ENCODE measurements at regions not wholly inside any gene's neighbourhood (a gene's known extent, or its start where the extent isn't known, plus 50 kb on each side); places are given as distances from the start of the nearest gene placed in this dataset.

DNA sequence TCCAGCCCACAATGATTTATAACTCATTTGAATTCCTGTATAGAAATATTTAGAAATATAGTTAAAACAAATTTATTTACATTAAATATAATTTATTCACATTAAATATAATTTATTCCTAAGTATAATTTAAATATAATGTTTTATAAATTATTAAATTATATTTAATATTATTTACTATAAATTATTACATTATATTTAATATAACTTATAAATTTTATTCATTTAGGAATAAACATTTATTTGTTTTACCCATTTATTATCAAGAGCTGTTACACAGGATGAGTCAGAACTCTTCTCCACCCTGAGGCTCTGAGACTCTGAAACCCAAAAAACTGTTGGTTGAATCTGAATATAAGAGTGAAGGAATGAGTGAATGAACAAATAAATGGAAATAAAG is 170.9 kb upstream of the OBI1 start:
- Mint-ChIP-seq H3K4me1 (ENCODE audit: low read depth in 2 of 2) (no peaks in the 10 kb centered on the region), H3K27me3 (peaks cover 0 to 7% of the 10 kb centered on the region in 2 donors), H3K36me3 (no peaks in the 10 kb centered on the region), H3K9me3 (peaks cover 4% of the 10 kb centered on the region), H3K4me3 (no peak overlapping the region), H3K27ac (no peak overlapping the region)
- no peak for ATAC-seq
- no peak for DNase-seq (ENCODE audit: low spot score)

DNA sequence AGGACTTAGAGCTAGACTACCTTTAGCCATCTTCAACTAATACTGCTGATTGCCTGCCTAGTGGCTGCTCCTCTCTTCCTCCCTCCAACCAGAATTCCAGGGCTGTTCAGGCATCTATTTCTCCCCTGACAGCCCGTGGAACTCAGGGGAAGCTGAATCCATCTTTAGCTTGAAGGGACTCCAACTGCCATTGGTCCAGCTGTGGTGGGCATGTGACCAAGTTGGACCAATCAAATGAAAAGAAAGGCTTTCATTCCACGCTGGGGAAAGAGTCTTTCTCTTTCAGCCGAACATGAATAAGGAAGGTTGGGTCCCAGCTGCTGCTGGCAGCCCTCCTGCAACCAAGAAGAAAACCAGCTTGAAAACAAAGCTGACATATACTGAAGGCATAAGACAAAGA is 168.5 kb upstream of the OBI1 start:
- Mint-ChIP-seq H3K4me3 (no peak overlapping the region), H3K36me3 (no peaks in the 10 kb centered on the region), H3K4me1 (ENCODE audit: low read depth in 2 of 2) (no peaks in the 10 kb centered on the region), H3K9me3 (peaks cover 7% of the 10 kb centered on the region), H3K27me3 (peaks cover 0 to 7% of the 10 kb centered on the region in 2 donors), H3K27ac (no peak overlapping the region)
- ATAC-seq (no peak), DNase-seq (ENCODE audit: low spot score) (no peak)

DNA sequence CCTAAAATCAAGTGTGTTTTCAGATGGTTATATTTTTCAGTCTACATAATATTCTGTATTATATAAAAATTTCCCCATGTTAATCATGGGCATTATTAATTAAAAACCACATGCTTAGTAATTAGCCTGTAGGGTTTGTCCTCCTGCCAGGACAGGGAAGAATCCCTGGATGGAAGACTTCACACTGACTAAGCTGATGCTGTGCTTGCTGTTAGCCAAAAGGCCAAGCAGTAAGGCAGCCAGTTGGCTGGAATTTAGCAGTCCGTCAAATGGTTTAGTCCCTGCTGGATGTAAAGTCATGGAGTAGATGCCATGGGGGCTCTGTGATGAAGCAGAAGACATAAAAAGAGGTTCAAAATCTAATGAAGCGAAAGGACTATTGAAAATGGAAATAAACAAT is 168.0 kb upstream of the OBI1 start:
- DNase-seq (ENCODE audit: low spot score) (no peak), ATAC-seq (no peak)
- peaks cover 0 to 7% of the 10 kb centered on the region in 2 donors for H3K27me3 Mint-ChIP-seq
- H3K9me3 Mint-ChIP-seq = peaks cover 7% of the 10 kb centered on the region
- no peak overlapping the region for H3K4me3 Mint-ChIP-seq
- no peaks in the 10 kb centered on the region for H3K36me3 Mint-ChIP-seq
- no peaks in the 10 kb centered on the region for H3K4me1 Mint-ChIP-seq (ENCODE audit: low read depth in 2 of 2)
- H3K27ac Mint-ChIP-seq = no peak overlapping the region

DNA sequence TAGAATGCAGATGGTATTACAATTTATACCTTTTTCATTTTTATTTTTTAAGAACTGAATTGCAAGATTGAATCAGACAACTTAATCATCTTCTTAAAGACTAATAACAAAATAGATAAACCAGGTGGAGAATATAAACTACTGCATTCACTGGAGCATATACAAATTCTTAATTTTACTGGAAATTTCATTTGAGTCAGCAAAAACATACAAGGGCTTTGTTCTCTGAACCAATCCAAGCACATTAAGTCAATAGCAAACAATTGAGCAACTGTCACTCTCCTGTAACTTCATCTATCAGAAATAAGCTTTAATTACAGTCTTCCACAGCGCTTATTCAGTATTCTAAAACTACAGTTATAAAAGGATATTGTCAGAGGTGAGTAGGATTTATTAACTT is 167.4 kb upstream of the OBI1 start:
- Mint-ChIP-seq H3K4me1 (ENCODE audit: low read depth in 2 of 2) (no peaks in the 10 kb centered on the region), H3K27ac (no peak overlapping the region), H3K9me3 (peaks cover 7% of the 10 kb centered on the region), H3K27me3 (peaks cover 0 to 7% of the 10 kb centered on the region in 2 donors), H3K4me3 (no peak overlapping the region), H3K36me3 (no peaks in the 10 kb centered on the region)
- DNase-seq (ENCODE audit: low spot score) (no peak), ATAC-seq (no peak)

DNA sequence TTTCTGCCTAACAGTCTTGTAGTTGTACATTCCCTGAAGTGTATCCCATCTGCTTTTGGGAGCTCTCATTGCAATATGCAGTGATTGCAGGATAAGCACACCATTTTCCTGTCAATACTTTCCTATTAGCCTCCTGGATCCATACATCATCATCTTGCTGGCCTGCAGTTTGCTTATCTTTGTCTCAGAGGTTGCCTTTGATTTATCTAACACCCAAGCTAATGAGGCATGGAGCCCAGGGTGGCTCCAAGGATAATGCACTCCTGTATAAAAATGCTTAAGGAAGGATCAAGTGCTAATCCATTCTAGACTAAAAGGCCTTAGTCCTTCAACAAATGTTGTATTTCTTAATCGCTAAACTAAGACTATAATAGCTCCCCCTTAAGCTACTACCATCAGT is 161.6 kb upstream of the OBI1 start:
- ATAC-seq = no peak
- DNase-seq (ENCODE audit: low spot score) = no peak
- H3K27ac Mint-ChIP-seq = no peak overlapping the region
- no peaks in the 10 kb centered on the region for H3K4me1 Mint-ChIP-seq (ENCODE audit: low read depth in 2 of 2)
- no peak overlapping the region for H3K4me3 Mint-ChIP-seq
- no peaks in the 10 kb centered on the region for H3K36me3 Mint-ChIP-seq
- peaks cover 3% of the 10 kb centered on the region for H3K9me3 Mint-ChIP-seq
- H3K27me3 Mint-ChIP-seq = no peaks in the 10 kb centered on the region

DNA sequence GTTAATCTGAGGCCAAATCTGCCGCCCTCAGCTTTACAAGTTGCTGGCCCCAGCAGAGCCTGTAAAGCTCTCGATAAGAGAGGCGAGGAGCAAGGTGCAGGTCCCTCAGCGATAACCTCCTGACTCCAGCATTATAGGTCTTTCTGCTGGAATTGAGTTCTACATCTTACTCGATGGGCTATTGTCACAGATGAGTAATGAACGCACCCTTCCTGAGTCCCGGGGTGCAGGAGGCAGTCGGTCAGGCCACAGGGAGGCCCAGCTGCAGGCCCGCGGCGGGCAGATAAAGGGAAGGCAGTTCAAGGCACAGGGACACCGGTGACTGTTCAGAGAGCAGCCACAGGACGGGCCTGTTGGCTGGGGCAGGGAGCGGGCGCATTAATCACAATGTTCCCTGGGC is 157.6 kb upstream of the OBI1 start:
- DNase-seq (ENCODE audit: low spot score) = no peak
- no peak for ATAC-seq
- H3K36me3 Mint-ChIP-seq = no peaks in the 10 kb centered on the region
- no peaks in the 10 kb centered on the region for H3K9me3 Mint-ChIP-seq
- no peak overlapping the region for H3K4me3 Mint-ChIP-seq
- no peak overlapping the region for H3K27ac Mint-ChIP-seq
- no peaks in the 10 kb centered on the region for H3K4me1 Mint-ChIP-seq (ENCODE audit: low read depth in 2 of 2)
- H3K27me3 Mint-ChIP-seq = no peaks in the 10 kb centered on the region

DNA sequence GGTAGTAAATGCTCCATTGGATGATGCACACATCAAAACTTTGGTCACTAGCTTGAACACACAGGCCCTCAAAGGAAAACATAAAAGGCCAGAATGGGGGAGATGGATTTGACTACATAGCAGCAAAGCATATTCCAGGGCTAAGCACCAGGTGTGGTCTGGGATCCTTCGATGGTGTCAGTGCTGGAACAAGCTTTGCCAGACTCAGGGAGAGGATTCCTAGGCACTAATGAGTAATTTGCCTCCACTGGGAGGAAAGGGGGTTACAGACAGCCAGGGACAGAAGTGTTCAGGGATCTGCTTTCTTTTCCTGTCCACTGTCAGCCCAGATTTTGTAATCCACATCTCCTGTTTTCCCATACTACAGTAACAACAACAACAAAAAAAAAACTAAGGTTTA is 157.2 kb upstream of the OBI1 start:
- ATAC-seq (no peak), DNase-seq (ENCODE audit: low spot score) (no peak)
- H3K27ac Mint-ChIP-seq = no peak overlapping the region
- H3K9me3 Mint-ChIP-seq = no peaks in the 10 kb centered on the region
- no peak overlapping the region for H3K4me3 Mint-ChIP-seq
- H3K36me3 Mint-ChIP-seq = no peaks in the 10 kb centered on the region
- H3K4me1 Mint-ChIP-seq (ENCODE audit: low read depth in 2 of 2) = no peaks in the 10 kb centered on the region
- H3K27me3 Mint-ChIP-seq = no peaks in the 10 kb centered on the region

DNA sequence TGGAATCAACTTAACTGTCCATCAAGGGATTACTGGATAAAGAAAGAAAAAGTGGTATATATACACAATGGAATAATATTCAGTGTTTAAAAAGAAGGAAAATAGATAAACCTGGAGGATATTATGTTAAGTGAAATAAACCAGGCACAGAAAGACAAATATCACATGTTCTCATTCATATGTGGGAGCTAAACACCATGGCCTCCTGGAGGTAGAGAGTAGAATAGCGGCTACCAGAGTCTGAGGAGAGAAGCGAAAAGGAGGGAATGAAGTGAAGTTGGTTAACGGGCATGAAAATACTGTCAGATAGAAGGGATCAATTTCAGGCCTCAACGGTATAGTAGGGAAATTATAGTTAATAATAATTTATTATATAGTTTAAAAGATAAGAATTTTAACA is 147.5 kb upstream of the OBI1 start:
- no peaks in the 10 kb centered on the region for H3K27me3 Mint-ChIP-seq
- no peak overlapping the region for H3K27ac Mint-ChIP-seq
- ATAC-seq = no peak

DNA sequence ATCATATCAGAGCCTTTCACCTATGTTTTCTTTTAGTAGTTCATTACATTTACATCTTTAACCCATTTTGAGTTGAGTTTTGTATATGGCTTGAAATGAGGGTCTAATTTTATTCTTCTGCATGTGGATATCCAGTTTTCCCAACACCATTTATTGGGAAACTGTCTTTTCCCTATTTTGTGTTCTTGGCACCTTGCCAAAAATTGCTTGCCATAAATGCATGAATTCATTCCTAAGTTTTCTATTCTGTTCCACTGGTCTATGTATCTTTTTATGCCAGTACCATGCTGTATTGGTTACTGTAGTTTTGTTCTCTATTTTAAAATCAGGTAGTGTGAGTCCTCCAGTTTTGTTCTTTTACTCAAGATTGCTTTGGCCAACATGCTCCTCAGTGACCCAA is 144.0 kb upstream of the OBI1 start:
- Mint-ChIP-seq H3K9me3 (no peaks in the 10 kb centered on the region), H3K27ac (no peak overlapping the region), H3K4me1 (ENCODE audit: low read depth in 2 of 2) (no peaks in the 10 kb centered on the region), H3K4me3 (no peak overlapping the region), H3K36me3 (no peaks in the 10 kb centered on the region), H3K27me3 (no peaks in the 10 kb centered on the region)
- ATAC-seq (no peak), DNase-seq (ENCODE audit: low spot score) (no peak)

More for the DNA sequence above, 147.5 kb upstream of the OBI1 start:
- Mint-ChIP-seq H3K4me3 (no peak overlapping the region), H3K36me3 (no peaks in the 10 kb centered on the region), H3K4me1 (ENCODE audit: low read depth in 2 of 2) (no peaks in the 10 kb centered on the region), H3K9me3 (peaks cover 8% of the 10 kb centered on the region)
- no peak for DNase-seq (ENCODE audit: low spot score)

DNA sequence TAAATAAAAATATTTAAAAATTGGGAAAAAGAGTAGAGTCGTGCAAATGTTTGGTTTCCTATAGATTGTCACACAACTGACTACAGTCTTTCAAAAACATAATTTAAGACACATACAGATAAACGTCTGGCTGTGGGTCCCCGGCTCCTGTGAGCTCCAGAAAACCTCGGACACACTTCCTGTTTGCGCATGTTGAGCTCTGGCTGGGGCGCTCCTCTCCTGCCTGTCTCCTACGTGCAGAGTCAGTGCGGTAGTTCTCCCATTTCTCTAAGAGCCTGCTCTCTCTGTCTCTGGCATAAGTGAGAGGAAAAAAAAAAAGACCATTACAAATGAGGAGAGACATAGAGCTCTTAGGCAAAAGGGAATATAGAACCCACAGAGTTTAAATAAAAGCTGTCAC is 128.2 kb upstream of the OBI1 start:
- Mint-ChIP-seq H3K27ac (no peak overlapping the region), H3K4me3 (no peak overlapping the region), H3K27me3 (peaks cover 0 to 2% of the 10 kb centered on the region in 2 donors), H3K36me3 (no peaks in the 10 kb centered on the region), H3K4me1 (ENCODE audit: low read depth in 2 of 2) (no peaks in the 10 kb centered on the region), H3K9me3 (no peaks in the 10 kb centered on the region)
- ATAC-seq (no peak), DNase-seq (ENCODE audit: low spot score) (no peak)

DNA sequence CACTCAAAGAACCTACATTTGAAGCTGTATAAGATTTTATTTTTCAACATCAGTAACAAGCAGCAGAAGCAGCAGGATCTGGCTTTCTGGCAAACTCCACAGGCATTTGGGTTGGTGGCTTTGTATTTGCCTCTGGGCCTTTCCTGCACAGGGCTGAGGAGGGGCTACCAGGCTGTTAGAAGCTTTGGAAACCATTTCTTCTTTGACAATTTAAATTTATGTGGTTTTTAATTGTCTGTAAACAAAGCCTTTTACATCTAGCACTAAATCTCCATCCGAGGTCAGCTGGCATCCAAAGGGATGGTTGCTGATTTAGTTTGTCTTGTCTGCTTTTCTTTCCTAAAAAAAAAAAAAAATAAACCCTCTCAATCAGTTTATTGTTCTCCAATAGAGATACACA is 127.5 kb upstream of the OBI1 start:
- Mint-ChIP-seq H3K4me1 (ENCODE audit: low read depth in 2 of 2) (no peaks in the 10 kb centered on the region), H3K4me3 (no peak overlapping the region), H3K27me3 (peaks cover 0 to 2% of the 10 kb centered on the region in 2 donors), H3K36me3 (no peaks in the 10 kb centered on the region), H3K27ac (no peak overlapping the region), H3K9me3 (no peaks in the 10 kb centered on the region)
- ATAC-seq (no peak), DNase-seq (ENCODE audit: low spot score) (no peak)

DNA sequence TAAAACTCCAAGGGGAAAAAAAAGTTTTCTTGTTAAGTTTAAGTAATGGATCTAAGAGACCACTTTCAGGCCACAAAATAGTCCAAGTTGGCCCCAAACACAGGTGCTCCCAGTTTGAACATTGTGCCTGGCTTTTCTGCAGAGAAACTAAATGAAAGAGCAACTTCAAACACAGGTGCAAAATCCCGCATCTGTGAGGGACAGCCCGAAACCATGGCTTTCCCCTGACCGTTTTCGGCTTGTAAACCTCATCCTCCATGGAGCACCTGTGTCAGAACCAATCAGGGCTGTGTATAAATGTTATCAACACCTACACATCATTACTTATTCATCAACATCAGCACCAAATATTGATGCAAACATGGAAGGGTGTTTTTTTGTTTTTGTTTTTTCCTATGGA is 126.8 kb upstream of the OBI1 start:
- Mint-ChIP-seq H3K4me1 (ENCODE audit: low read depth in 2 of 2) (no peaks in the 10 kb centered on the region), H3K9me3 (no peaks in the 10 kb centered on the region), H3K27me3 (peaks cover under 1 to 2% of the 10 kb centered on the region in 2 donors), H3K27ac (no peak overlapping the region), H3K4me3 (no peak overlapping the region), H3K36me3 (no peaks in the 10 kb centered on the region)
- DNase-seq (ENCODE audit: low spot score) (no peak), ATAC-seq (no peak)

DNA sequence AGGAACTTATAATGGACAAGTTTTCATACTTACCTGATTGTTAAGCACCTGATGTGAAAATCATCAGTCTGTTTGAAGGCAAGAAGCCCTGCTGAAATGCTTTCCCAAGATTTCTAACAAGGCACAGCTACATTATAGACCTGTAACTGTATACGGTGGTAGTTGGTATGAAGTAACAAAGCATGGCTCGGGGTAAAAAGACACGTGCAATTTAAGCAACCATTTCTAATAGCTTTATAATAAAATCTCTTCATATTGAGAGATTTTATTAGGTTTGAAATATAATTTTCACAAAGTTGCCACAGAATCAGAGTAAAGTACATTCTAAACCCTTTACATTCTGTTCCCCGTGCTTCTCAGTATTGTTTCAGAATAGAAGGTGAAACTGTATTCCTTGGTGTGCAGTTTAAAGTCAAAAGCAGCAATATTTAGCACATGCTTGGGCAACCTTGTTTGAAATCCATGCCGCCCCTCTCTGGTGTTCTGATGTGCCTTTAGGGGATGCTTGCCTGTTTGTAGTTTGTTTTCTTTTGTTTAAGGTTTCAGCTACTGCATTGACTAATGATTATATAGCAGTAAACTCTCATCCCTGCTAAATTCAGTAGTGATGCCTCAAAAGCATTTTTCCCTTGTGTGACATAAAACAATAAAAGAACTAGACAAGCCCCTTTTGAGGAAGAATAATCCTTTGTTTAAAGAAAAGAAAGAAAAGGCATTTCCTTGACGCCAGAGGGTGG is 125.2 kb upstream of the OBI1 start:
- no peaks in the 10 kb centered on the region for H3K4me1 Mint-ChIP-seq (ENCODE audit: low read depth in 2 of 2)
- H3K36me3 Mint-ChIP-seq = no peaks in the 10 kb centered on the region
- no peak for ATAC-seq
- H3K9me3 Mint-ChIP-seq = no peaks in the 10 kb centered on the region
- no peak overlapping the region for H3K27ac Mint-ChIP-seq
- peaks cover 2 to 6% of the 10 kb centered on the region in 2 donors for H3K27me3 Mint-ChIP-seq
- H3K4me3 Mint-ChIP-seq = no peak overlapping the region
- DNase-seq (ENCODE audit: low spot score) = no peak

DNA sequence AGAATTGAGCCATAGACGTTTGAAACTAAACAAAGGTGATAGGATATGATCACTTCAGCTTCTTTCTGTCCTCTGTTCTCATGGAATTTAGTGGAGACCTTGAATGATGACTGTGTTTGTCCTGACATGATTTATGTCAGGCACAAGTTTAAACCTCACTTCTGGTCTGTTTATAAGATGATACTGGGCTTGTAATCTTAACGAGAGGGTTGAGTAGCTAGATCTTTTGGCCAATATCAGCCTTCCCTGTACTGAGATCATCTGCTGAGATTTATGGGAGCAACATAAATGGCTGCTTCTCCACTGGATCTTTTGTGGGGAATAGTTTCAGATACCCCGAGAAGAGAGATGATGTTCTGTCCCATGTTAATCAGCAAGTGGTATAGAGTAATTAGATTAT is 121.8 kb upstream of the OBI1 start:
- Mint-ChIP-seq H3K4me1 (ENCODE audit: low read depth in 2 of 2) (no peaks in the 10 kb centered on the region), H3K4me3 (no peak overlapping the region), H3K27me3 (peaks cover 0 to 14% of the 10 kb centered on the region in 2 donors), H3K36me3 (no peaks in the 10 kb centered on the region), H3K27ac (no peak overlapping the region), H3K9me3 (no peaks in the 10 kb centered on the region)
- DNase-seq (ENCODE audit: low spot score) (no peak), ATAC-seq (no peak)

DNA sequence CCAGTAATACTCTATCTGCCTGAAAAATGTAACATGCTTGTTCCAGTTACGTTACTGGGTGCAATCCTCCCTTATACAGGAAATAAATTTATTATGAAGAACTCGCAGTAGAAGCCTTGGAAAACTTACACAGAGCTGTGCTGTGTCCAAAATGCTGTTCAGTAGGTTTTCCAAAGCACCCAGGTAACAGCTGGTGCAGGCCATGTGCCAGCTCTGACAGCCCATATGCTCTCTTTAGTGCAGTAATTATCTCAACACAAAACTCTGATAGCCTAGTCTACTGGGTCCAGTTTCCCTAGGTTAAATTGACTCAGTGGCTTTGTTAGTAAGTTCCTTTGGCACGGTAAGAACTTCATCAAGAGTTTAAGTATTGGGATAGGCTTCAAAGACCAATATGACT is 120.7 kb upstream of the OBI1 start:
- no peaks in the 10 kb centered on the region for H3K36me3 Mint-ChIP-seq
- H3K4me1 Mint-ChIP-seq (ENCODE audit: low read depth in 2 of 2) = no peaks in the 10 kb centered on the region
- H3K4me3 Mint-ChIP-seq = no peak overlapping the region
- H3K9me3 Mint-ChIP-seq = no peaks in the 10 kb centered on the region
- no peak for ATAC-seq
- H3K27ac Mint-ChIP-seq = no peak overlapping the region
- H3K27me3 Mint-ChIP-seq = peaks cover 0 to 14% of the 10 kb centered on the region in 2 donors
- no peak for DNase-seq (ENCODE audit: low spot score)
